HEK293 (cell line): ENCODE measurements at regions not wholly inside any gene's neighbourhood (a gene's known extent, or its start where the extent isn't known, plus 50 kb on each side); places are given as distances from the start of the nearest gene placed in this dataset.

Experiments used
- CTCF ChIA-PET: fragments of 350-600 bp; formaldehyde crosslinking; extraction: SDS; loops from one replicate; lab custom pipeline; 2021; ENCODE audit warnings: antibody characterized with exemption; lab: Yijun Ruan, JAX
- POLR2A ChIA-PET: fragments of 300-600 bp; formaldehyde crosslinking; extraction: SDS; loops from one replicate; lab custom pipeline; 2020; ENCODE audit warnings: antibody characterized with exemption, inconsistent platforms; lab: Yijun Ruan, JAX
- H3K27ac ChIP-seq: fragments of 200-500 bp; sonication (Bioruptor generic); 2 replicates; pipeline ENCODE4 v1.5.1; 2014; ENCODE audit warnings: low read depth, low read length, control low read depth, inconsistent platforms; ENCODE audit errors: extremely low read depth
- H3K36me3 ChIP-seq, 2 experiments: fragments of 200-500 bp in 1 of 2; sonication (Bioruptor generic) in 1 of 2; 1 replicate in 1 of 2; 2 replicates in 1 of 2; pipeline ENCODE4 v1.5.1; 2014 to 2017; ENCODE audit warnings: inconsistent platforms in 2 of 2, low read length in 2 of 2; ENCODE audit not compliant: control insufficient read depth in 2 of 2, insufficient read depth in 1 of 2
- H3K4me1 ChIP-seq: fragments of 200-500 bp; sonication (Bioruptor generic); 2 replicates; pipeline ENCODE4 v1.5.1; 2014; ENCODE audit warnings: mild to moderate bottlenecking, low read length, inconsistent platforms; ENCODE audit not compliant: control insufficient read depth, insufficient read depth
- H3K4me3 ChIP-seq: 2 replicates; pipeline ENCODE4 v1.5.1; 2011; ENCODE audit warnings: low read depth, mild to moderate bottlenecking, control low read depth, low read length, moderate library complexity
- H3K9me3 ChIP-seq: fragments of 200-500 bp; sonication (Bioruptor generic); 2 replicates; pipeline ENCODE4 v1.5.1; 2014; ENCODE audit warnings: low read depth, low read length, inconsistent platforms; ENCODE audit not compliant: control insufficient read depth, insufficient read depth
- AEBP2 ChIP-seq: fragments of 450-650 bp; formaldehyde crosslinking; IDR thresholded peaks from 2 replicates; pipeline ENCODE4 v1.5.1; 2016; ENCODE audit warnings: missing biosample characterization, missing genetic modification characterization, borderline replicate concordance
- HIC1 ChIP-seq: fragments of 450-650 bp; formaldehyde crosslinking; IDR thresholded peaks from 2 replicates; pipeline ENCODE4 v1.5.1; 2016; ENCODE audit warnings: missing biosample characterization, missing genetic modification characterization
- KLF10 ChIP-seq: fragments of 450-650 bp; IDR thresholded peaks from 2 replicates; pipeline ENCODE4 v1.5.1; 2018; ENCODE audit warnings: missing biosample characterization, mild to moderate bottlenecking, missing genetic modification characterization
- OVOL3 ChIP-seq: fragments of 450-650 bp; formaldehyde crosslinking; IDR thresholded peaks from 2 replicates; pipeline ENCODE4 v1.5.1; 2016; ENCODE audit warnings: missing biosample characterization, missing genetic modification characterization
- PRDM2 ChIP-seq: fragments of 450-650 bp; formaldehyde crosslinking; IDR thresholded peaks from 2 replicates; pipeline ENCODE4 v1.5.1; 2016; ENCODE audit warnings: missing biosample characterization, missing genetic modification characterization, borderline replicate concordance
- PRDM4 ChIP-seq: fragments of 450-650 bp; formaldehyde crosslinking; IDR thresholded peaks from 2 replicates; pipeline ENCODE4 v1.5.1; 2017; ENCODE audit warnings: missing biosample characterization, missing genetic modification characterization
- RBAK ChIP-seq: fragments of 450-650 bp; formaldehyde crosslinking; IDR thresholded peaks from 2 replicates; pipeline ENCODE4 v1.5.1; 2016; ENCODE audit warnings: missing biosample characterization, missing genetic modification characterization
- SP2 ChIP-seq: fragments of 450-650 bp; formaldehyde crosslinking; IDR thresholded peaks from 2 replicates; pipeline ENCODE4 v1.5.1; 2016; ENCODE audit warnings: missing biosample characterization, missing genetic modification characterization
- SP7 ChIP-seq: fragments of 450-650 bp; formaldehyde crosslinking; IDR thresholded peaks from 2 replicates; pipeline ENCODE4 v1.5.1; 2016; ENCODE audit warnings: missing biosample characterization, missing genetic modification characterization
- TSHZ1 ChIP-seq: fragments of 450-650 bp; formaldehyde crosslinking; IDR thresholded peaks from 2 replicates; pipeline ENCODE4 v1.5.1; 2016; ENCODE audit warnings: missing biosample characterization, missing genetic modification characterization, borderline replicate concordance
- ZNF148 ChIP-seq: fragments of 450-650 bp; formaldehyde crosslinking; IDR thresholded peaks from 2 replicates; pipeline ENCODE4 v1.5.0; 2017; ENCODE audit warnings: missing biosample characterization, missing genetic modification characterization, borderline replicate concordance
- ZNF274 ChIP-seq, 2 experiments: fragments of 200-500 bp in 1 of 2; fragments of 450-650 bp in 1 of 2; sonication (Bioruptor generic) in 1 of 2; formaldehyde crosslinking in 1 of 2; IDR thresholded peaks; 2 replicates each; pipeline versions ENCODE4 v1.5.1 to v1.6.1; 2014 to 2016; ENCODE audit warnings: borderline replicate concordance in 1 of 2, inconsistent platforms in 1 of 2, low read length in 1 of 2, missing biosample characterization in 1 of 2, missing genetic modification characterization in 1 of 2
- ZNF529 ChIP-seq: fragments of 450-650 bp; formaldehyde crosslinking; IDR thresholded peaks from 2 replicates; pipeline ENCODE4 v1.5.1; 2017; ENCODE audit warnings: missing genetic modification characterization, missing biosample characterization; ENCODE audit not compliant: insufficient replicate concordance
- ZNF548 ChIP-seq: fragments of 450-650 bp; formaldehyde crosslinking; IDR thresholded peaks from 2 replicates; pipeline ENCODE4 v1.5.1; 2016; ENCODE audit warnings: missing biosample characterization, missing genetic modification characterization
- ZNF558 ChIP-seq: fragments of 450-650 bp; formaldehyde crosslinking; IDR thresholded peaks from 2 replicates; pipeline ENCODE4 v1.5.1; 2016; ENCODE audit warnings: missing biosample characterization, missing genetic modification characterization
- ZNF670 ChIP-seq: fragments of 450-650 bp; formaldehyde crosslinking; IDR thresholded peaks from 2 replicates; pipeline ENCODE4 v1.5.1; 2016; ENCODE audit warnings: missing biosample characterization, missing genetic modification characterization, low read depth

GRCh38 chr4:181008164-181008563 is 1235.0 kb upstream of the TENM3 start:
- Histone ChIP-seq H3K27ac (no peak overlapping the region), H3K9me3 (no peaks in the 10 kb centered on the region), H3K4me3 (no peak overlapping the region), H3K36me3 (no peaks in the 10 kb centered on the region), H3K4me1 (peaks cover 8% of the 10 kb centered on the region; the same call in 1 of the 2 replicates)
- ChIA-PET POLR2A (no interaction called here), CTCF (no interaction called here)
- TF ChIP-seq RBAK (tag by site-specific recombination) (no peak), ZNF529 (tag by site-specific recombination) (no peak), ZNF148 (tag by site-specific recombination) (no peak), HIC1 (tag by site-specific recombination) (0 out of 2 replicates have a peak, but pooled peaks have one; percentile 42), ZNF274 (IDR thresholded peaks at IDR 0.05; ENCODE audit: low read length) (no peak), ZNF274 (tag by site-specific recombination; IDR thresholded peaks at IDR 0.05; ENCODE audit: borderline replicate concordance) (no peak), SP7 (tag by site-specific recombination) (0 out of 2 replicates have a peak, but pooled peaks have one; percentile 36), OVOL3 (tag by site-specific recombination) (no peak), PRDM2 (tag by site-specific recombination) (no peak), SP2 (tag by site-specific recombination) (no peak), ZNF548 (no peak), AEBP2 (no peak), TSHZ1 (tag by site-specific recombination) (0 out of 2 replicates have a peak, but pooled peaks have one; percentile 14), PRDM4 (no peak), ZNF670 (tag by site-specific recombination) (no peak), ZNF558 (tag by site-specific recombination) (0 out of 2 replicates have a peak, but pooled peaks have one; percentile 33), KLF10 (no peak)
